ENCODE measurements at regions not wholly inside any gene's neighbourhood (a gene's known extent, or its start where the extent isn't known, plus 50 kb on each side); places are given as distances from the start of the nearest gene placed in this dataset.

DNA sequence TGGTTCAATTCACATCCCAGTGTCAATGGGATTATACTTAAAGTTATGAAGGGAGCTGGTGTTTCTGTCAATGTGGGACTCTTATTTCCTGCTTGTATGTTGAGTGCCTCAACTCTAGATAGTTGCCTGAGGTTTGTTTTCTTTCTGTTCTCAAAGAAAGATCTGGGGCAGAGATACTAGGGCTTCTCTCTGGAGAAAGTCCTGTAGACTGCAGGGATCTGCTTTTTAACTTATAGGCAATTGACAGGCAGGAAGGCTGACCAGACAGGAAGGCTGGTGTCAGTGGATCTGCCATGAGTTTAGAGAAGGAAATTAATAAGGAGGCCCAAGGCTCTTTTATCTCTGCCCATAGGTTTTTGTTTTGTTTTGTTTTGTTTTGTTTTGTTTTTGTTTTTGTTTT, 64.0 kb upstream of the PRKX start:
- TF ChIP-seq, protein P1, sequence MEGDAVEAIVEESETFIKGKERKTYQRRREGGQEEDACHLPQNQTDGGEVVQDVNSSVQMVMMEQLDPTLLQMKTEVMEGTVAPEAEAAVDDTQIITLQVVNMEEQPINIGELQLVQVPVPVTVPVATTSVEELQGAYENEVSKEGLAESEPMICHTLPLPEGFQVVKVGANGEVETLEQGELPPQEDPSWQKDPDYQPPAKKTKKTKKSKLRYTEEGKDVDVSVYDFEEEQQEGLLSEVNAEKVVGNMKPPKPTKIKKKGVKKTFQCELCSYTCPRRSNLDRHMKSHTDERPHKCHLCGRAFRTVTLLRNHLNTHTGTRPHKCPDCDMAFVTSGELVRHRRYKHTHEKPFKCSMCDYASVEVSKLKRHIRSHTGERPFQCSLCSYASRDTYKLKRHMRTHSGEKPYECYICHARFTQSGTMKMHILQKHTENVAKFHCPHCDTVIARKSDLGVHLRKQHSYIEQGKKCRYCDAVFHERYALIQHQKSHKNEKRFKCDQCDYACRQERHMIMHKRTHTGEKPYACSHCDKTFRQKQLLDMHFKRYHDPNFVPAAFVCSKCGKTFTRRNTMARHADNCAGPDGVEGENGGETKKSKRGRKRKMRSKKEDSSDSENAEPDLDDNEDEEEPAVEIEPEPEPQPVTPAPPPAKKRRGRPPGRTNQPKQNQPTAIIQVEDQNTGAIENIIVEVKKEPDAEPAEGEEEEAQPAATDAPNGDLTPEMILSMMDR (IDR thresholded peaks at IDR 0.05), result no peak
- no peak for TF ChIP-seq POLR2A (IDR thresholded peaks at IDR 0.05)

Data from lower leg skin (tissue), 3 donors.